Caco-2 (cell line): ENCODE measurements at regions not wholly inside any gene's neighbourhood (a gene's known extent, or its start where the extent isn't known, plus 50 kb on each side); places are given as distances from the start of the nearest gene placed in this dataset.

Source experiments
- BruUV-seq: library from RNA; stranded (reverse); fragments of 400-500 nt; replicated peaks from 2 replicates; lab custom pipeline; 2021; lab: Mats Ljungman, UMichigan
- CTCF ChIA-PET: fragments of 300-600 bp; sonication (Branson Sonifier 250); formaldehyde crosslinking; loops from one replicate; lab custom pipeline; 2022; ENCODE audit warnings: antibody characterized with exemption; lab: Charles Lee
- POLR2A ChIA-PET: fragments of 300-600 bp; sonication (Branson Sonifier 250); formaldehyde crosslinking; loops from one replicate; lab custom pipeline; 2022; ENCODE audit warnings: antibody characterized with exemption; lab: Charles Lee
- DNase-seq, 2 experiments: peaks; one replicate each; pipeline versions ENCODE4 v3.0.0 to v3.0.0-alpha.2; 2020 to 2022
- H3K27me3 ChIP-seq: replicated peaks from 2 replicates; pipeline ENCODE4 v1.6.0; 2011; ENCODE audit warnings: low read length; ENCODE audit not compliant: control insufficient read depth, insufficient read depth
- H3K36me3 ChIP-seq: 2 replicates; pipeline ENCODE4 v1.5.1; 2011; ENCODE audit warnings: low read length; ENCODE audit not compliant: control insufficient read depth, insufficient read depth
- H3K4me1 ChIP-seq: fragments of 250-450 bp; sonication (Bioruptor Pico); 2 replicates; pipeline ENCODE4 v1.5.1; 2020; ENCODE audit warnings: mild to moderate bottlenecking
- H3K4me3 ChIP-seq: 2 replicates; pipeline ENCODE4 v1.5.1; 2011; ENCODE audit warnings: low read depth, mild to moderate bottlenecking, control low read depth, low read length
- H3K9me3 ChIP-seq: fragments of 250-450 bp; sonication (Bioruptor Pico); 2 replicates; pipeline ENCODE4 v1.5.1; 2020; ENCODE audit warnings: mild to moderate bottlenecking, moderate library complexity
- H3K27ac Mint-ChIP-seq: one replicate; pipeline ENCODE4 v1.8.0; 2022; ENCODE audit warnings: mixed read lengths; ENCODE audit not compliant: unreplicated experiment
- H3K27me3 Mint-ChIP-seq: one replicate; pipeline ENCODE4 v1.8.0; 2022; ENCODE audit warnings: mixed read lengths; ENCODE audit not compliant: insufficient read depth, unreplicated experiment
- H3K36me3 Mint-ChIP-seq: one replicate; pipeline ENCODE4 v1.8.0; 2022; ENCODE audit warnings: mild to moderate bottlenecking, mixed read lengths; ENCODE audit not compliant: insufficient read depth, unreplicated experiment
- H3K4me1 Mint-ChIP-seq: one replicate; pipeline ENCODE4 v1.8.0; 2022; ENCODE audit warnings: low read depth, mixed read lengths; ENCODE audit not compliant: unreplicated experiment
- H3K4me3 Mint-ChIP-seq: one replicate; pipeline ENCODE4 v1.8.0; 2022; ENCODE audit warnings: mild to moderate bottlenecking, moderate library complexity, mixed read lengths; ENCODE audit not compliant: unreplicated experiment
- H3K9me3 Mint-ChIP-seq: one replicate; pipeline ENCODE4 v1.8.0; 2022; ENCODE audit warnings: mixed read lengths; ENCODE audit not compliant: unreplicated experiment
- CTCF ChIP-seq, 2 experiments: fragments of 200-600 bp in 1 of 2; IDR thresholded peaks; 1 replicate in 1 of 2; 2 replicates in 1 of 2; pipeline versions ENCODE4 v1.5.1 to v1.8.0; 2011 to 2022; ENCODE audit warnings: antibody characterized with exemption in 1 of 2, control low read depth in 1 of 2, inconsistent platforms in 1 of 2, low read depth in 1 of 2, low read length in 1 of 2, mild to moderate bottlenecking in 1 of 2, moderate library complexity in 1 of 2; ENCODE audit not compliant: insufficient read depth in 1 of 2, severe bottlenecking in 1 of 2, unreplicated experiment in 1 of 2
- intact Hi-C: fragments of 100-400 bp; cut with micrococcal nuclease; formaldehyde crosslinking; loops from one replicate; pipeline ENCODE4 v1.10.0; 2022; ENCODE audit not compliant: unreplicated experiment

- Mint-ChIP-seq H3K9me3 (no peaks in the 10 kb centered on the region), H3K4me3 (no peak overlapping the region), H3K36me3 (no peaks in the 10 kb centered on the region), H3K27ac (no peak overlapping the region), H3K4me1 (no peaks in the 10 kb centered on the region), H3K27me3 (no peaks in the 10 kb centered on the region)
- POLR2A ChIA-PET: no interaction called here
- TF ChIP-seq CTCF (IDR thresholded peaks at IDR 0.05; ENCODE audit: insufficient read depth in 1 of 2, low read depth in 1 of 2, low read length in 1 of 2, severe bottlenecking in 1 of 2, unreplicated experiment in 1 of 2): no peak
- Histone ChIP-seq H3K9me3 (no peaks in the 10 kb centered on the region), H3K4me1 (no peaks in the 10 kb centered on the region), H3K4me3 (no peak overlapping the region), H3K27me3 (no peaks in the 10 kb centered on the region), H3K36me3 (no peaks in the 10 kb centered on the region)
- no peak for DNase-seq
- CTCF ChIA-PET: no interaction called here
- intact Hi-C loops: no loop called here
- no TSS peak for BruUV-seq
These were observed 149.7 kb upstream of the NUDT6 start for GRCh38 chr4:123072060-123072459.

DNA sequence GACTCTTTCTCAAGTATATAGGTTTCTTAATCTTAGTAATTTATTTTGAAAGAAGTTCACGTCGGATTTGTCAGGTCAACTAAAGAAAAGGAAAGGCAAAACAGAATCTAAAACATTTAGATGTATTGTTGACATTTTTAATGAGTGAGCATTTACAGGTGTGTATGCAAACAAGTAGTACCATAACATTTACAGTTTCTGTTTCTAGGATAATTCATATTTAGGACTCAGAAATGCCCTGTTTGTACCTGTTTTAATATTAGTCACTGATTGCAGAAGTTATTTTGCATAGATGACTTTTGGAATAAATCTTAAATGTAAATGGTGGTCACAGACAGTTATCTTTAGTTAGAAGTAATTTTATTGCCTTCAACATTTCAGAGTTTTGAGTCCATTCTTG is 151.3 kb upstream of the NUDT6 start:
- H3K4me1 Mint-ChIP-seq: no peaks in the 10 kb centered on the region

DNA sequence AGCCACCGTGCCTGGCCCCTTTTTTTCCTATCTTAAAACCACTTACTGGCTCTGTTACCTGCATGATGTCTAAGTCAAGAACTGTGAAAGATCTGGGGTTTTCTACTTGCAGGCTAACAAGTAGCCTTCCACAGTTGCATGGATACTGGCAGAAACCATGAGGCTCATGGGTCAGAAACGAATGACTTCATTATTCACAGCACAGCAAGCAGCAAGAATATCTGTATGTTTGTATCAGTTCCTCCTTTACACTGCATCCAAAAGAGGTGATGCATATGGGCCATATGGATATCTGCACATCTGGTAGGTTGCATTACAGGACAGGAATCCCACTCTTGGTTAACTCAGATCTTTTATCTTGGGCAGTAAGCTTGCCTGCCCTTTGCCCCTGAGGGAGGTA is 154.9 kb upstream of the NUDT6 start:
- no TSS peak for BruUV-seq
- POLR2A ChIA-PET: no interaction called here
- Mint-ChIP-seq H3K9me3 (no peaks in the 10 kb centered on the region), H3K27ac (no peak overlapping the region), H3K4me1 (no peaks in the 10 kb centered on the region), H3K27me3 (no peaks in the 10 kb centered on the region), H3K36me3 (peaks cover 11% of the 10 kb centered on the region), H3K4me3 (no peak overlapping the region)
- TF ChIP-seq CTCF (IDR thresholded peaks at IDR 0.05; ENCODE audit: insufficient read depth in 1 of 2, low read depth in 1 of 2, low read length in 1 of 2, severe bottlenecking in 1 of 2, unreplicated experiment in 1 of 2): no peak
- no peak overlapping the region for H3K4me3 ChIP-seq
- H3K9me3 ChIP-seq: no peaks in the 10 kb centered on the region
- no peaks in the 10 kb centered on the region for H3K4me1 ChIP-seq
- no peaks in the 10 kb centered on the region for H3K36me3 ChIP-seq
- CTCF ChIA-PET: no interaction called here
- intact Hi-C loops: no loop called here
- no peak for DNase-seq
- H3K27me3 ChIP-seq: no peaks in the 10 kb centered on the region

More for the DNA sequence above, 151.3 kb upstream of the NUDT6 start:
- intact Hi-C loops: no loop called here
- no peaks in the 10 kb centered on the region for H3K36me3 ChIP-seq
- Mint-ChIP-seq H3K27ac (no peak overlapping the region), H3K27me3 (no peaks in the 10 kb centered on the region), H3K4me3 (no peak overlapping the region), H3K36me3 (no peaks in the 10 kb centered on the region), H3K9me3 (no peaks in the 10 kb centered on the region)
- H3K4me1 ChIP-seq: no peaks in the 10 kb centered on the region
- no peak overlapping the region for H3K4me3 ChIP-seq
- DNase-seq: no peak
- no TSS peak for BruUV-seq
- no peaks in the 10 kb centered on the region for H3K9me3 ChIP-seq
- H3K27me3 ChIP-seq: no peaks in the 10 kb centered on the region
- ChIA-PET CTCF (no interaction called here), POLR2A (no interaction called here)
- no peak for TF ChIP-seq CTCF (IDR thresholded peaks at IDR 0.05; ENCODE audit: insufficient read depth in 1 of 2, low read depth in 1 of 2, low read length in 1 of 2, severe bottlenecking in 1 of 2, unreplicated experiment in 1 of 2)
